Right hindlimb (tissue), 1 donor: ENCODE measurements at regions not wholly inside any gene's neighbourhood (a gene's known extent, or its start where the extent isn't known, plus 50 kb on each side); places are given as distances from the start of the nearest gene placed in this dataset.
A peak's percentile ranks its signal among the peaks of the same experiment; 100 is the strongest.

Experiments
- DNase-seq: peaks from one replicate; pipeline ENCODE4 v3.0.0-alpha.2; 2018

DNA sequence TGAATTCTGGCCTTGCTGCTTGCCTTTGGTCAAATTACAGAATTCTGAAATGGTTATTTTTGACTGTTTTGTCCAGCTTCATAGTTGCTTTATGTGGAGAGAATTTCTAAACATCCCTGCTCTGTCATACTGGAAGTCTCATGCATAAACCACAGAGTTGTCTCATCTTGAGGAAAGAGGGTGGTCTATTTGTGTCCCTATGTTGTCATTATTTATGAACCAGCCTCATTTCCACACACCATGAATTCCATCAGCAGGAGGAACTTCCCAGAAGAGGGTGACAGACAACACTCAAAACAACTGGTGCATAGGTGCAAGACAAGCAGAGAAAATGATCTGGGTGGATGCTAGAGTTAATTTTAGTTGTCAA lies 525.8 kb upstream of the GOT2 start:
- no peak for DNase-seq

DNA sequence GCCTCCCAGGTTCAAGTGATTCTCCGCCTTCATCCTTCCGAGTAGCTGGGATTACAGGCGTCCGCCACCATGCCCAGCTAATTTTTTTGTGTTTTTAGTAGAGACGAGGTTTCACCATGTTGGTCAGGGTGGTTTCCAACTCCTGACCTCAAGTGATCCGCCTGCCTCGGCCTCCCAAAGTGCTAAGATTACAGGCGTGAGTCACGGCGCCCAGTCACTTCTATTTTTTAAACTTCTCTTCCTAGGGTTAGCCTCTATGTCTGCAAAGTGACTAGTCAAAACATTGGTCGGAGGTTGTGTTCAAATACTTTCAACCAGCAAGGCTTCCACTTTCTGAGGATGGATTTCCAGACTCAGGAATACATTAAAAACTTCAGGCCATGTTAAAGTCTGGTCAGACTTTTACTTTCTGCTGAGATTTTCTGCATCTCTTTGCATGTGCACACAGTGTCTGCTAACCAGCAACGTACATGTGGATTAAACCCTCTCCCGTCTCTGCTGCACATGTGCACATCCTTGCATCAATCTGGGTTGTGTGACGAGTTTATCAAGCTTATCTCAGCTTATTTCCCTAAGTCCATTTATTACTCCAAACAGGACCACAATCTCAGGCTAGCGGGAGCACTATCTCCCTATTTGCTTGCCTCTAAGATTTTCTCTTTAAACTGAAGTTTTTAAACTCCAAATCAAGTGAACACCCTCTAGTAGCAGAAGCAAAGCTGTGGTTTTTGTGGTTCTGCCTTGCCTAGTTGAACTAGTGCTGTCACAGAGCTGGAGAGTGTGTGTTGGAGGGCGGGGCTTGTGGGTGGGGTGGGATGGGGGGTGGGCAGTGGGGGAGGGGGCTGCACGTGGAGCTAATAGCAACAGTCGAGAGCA lies 525.2 kb upstream of the GOT2 start:
- no peak for DNase-seq

DNA sequence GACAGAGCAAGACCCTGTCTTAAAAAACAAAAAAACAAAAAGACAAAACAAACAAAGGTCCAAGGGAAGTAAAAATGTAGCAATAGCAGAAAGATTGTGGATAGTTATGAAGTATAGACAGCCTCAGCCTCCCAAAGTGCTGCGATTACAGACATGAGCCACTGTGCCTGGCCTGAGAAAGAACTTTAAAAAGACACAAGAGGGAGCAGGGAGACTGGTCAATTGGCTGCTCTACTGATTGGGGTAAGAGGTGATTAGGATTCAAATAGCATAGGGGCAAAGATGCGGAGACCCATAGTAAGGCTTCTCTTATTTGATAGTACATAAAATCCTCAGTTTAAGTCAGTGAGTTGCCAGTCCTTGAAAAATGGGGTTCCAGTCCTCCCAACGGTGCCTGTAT lies 518.2 kb upstream of the GOT2 start:
- no peak for DNase-seq

DNA sequence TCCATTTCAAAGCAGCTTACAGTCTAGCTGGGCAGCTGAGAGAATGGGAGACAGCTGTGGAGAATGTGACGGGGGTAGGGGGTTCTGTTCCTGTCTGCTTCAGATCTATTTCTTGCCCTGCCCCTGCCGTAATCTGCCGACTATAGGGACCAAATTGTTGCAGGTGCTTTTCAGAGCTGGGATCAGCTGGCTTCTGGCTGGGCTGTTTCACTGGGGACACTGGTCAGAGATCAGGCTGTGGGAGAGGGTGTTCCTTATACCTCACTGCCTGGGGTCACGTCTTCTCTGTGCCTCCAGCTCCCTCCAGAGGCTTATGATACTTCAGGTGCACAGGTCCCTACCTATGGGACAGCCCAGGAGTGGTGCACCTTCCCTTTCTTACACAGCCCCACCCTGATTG lies 514.9 kb upstream of the GOT2 start:
- no peak for DNase-seq

GRCh38 chr16:59242556-59242955 lies 508.4 kb upstream of the GOT2 start:
- DNase-seq, result no peak

DNA sequence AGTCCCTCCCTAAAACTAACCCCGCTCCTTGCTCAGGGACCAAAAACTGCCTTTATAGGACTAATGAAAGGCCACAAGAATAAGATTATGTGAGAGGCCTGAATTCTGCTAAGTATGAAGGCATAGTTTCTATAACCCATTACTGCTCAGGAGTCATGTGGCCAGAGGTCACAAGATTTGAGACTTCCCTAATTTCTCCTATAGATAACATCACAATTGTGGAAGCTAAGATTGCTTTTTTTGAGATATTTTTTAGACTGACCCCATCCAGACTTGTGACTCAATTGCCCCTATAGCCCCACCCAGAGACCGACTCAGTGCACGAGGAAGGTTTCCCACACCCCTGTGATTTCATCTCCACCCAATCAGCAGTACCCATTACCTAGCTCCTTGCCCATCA lies 504.1 kb upstream of the GOT2 start:
- no peak for DNase-seq

GRCh38 chr16:59236804-59237458 lies 502.8 kb upstream of the GOT2 start:
- DNase-seq, result no peak

- no peak for DNase-seq
These were observed 490.3 kb upstream of the GOT2 start for GRCh38 chr16:59224401-59224800.

DNA sequence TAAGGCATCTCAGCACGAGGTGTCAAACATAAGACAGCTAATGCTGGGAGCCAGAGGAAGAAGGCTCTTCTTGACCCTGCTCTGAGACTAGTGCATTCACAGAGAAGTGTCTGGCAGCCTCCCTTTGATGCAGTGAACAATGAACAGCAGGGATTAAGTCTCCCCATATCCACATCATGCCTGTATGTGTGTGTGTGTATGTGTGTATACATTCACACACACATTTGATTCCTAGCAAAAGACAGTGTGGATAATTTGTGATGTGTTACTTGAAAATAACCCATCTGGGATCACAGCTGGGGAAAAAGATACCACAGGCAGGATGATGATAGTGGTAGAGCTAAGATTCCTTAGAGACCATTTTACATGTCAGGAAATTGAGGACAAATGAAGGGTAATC lies 485.9 kb upstream of the GOT2 start:
- no peak for DNase-seq

DNA sequence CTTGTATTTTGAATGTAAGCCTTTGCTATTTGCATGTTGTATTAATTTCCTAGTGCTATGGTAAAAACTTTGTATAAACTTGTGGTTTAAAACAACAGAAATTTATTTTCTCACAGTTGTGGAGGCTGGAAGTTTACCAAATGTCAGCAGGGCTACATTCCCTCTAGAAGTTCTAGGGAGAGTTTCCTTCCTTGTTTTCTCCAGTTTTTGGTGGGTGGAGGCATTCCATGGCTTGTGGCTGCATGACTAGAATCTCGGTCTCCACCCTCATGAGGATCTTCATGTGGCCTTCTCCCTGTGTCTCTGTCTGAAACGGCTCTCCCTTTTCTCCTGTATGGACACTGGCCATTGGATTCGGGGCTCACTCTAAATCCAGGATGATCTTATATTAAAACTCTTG lies 482.2 kb upstream of the GOT2 start:
- no peak for DNase-seq

DNA sequence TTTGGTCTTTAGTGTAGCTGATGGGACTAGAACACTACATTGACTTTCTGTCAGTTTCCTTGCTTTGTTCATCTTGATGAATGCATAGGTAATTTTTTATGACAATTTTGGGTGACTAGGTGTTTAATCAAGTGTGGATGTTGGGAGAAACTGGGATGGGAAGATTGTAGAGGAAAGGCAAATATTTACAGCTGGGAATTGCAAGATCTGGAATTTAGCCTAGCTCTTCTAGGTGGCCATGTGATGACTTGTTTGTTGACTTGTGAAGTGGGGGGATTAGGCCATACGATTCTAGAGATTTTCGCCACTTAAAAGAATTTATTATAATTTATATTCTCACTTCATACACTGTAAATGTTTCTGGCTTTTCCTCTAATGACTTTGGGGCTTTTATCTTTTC lies 480.3 kb upstream of the GOT2 start:
- no peak for DNase-seq

DNA sequence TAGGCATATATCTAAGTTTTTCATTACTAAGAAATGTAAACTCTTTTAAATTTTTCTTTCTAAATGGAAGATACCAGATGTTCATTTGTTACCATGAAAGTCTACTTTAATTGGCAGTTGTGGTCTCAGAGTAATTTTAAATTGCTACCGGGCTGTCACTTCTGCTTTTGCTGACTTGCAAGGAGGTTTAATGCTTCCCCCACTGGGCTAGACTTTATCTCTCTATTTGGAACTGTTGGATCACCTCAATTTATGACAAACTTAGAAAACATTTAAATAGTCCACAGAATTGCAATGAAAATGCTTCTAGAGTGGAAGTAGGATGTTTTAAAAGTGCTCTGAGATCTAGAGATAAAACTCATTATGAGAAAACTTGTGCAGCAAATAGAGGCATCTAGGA lies 479.8 kb upstream of the GOT2 start:
- no peak for DNase-seq

DNA sequence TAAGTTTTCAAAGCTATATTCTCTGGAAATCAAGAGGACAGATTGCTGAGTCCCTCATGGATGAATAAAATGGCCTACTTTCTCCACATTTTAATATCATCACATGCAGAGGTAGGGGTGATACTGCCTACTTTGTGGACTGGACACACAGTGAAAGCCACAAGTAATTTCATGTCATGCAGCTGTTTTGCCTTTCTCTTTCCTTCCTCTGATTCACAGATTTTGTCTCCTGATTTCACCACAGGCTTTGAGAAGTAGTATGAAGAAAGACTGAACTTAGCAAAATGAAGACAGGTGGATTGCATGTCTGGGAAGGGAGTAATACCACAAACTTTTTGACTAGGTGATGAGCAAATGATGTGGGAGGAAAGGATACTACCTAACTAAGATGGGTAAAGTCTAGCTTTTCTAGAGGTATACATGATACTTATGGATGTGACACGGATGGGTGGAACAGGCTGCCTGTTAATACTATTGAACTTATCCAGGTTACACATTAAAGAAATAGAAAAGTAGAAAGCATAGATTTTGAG lies 478.4 kb upstream of the GOT2 start:
- DNase-seq, result no peak

GRCh38 chr16:59210955-59211541 lies 476.9 kb upstream of the GOT2 start:
- DNase-seq, result peak; percentile 25

- DNase-seq, result no peak
These were observed 471.3 kb upstream of the GOT2 start for GRCh38 chr16:59205403-59205802.

DNA sequence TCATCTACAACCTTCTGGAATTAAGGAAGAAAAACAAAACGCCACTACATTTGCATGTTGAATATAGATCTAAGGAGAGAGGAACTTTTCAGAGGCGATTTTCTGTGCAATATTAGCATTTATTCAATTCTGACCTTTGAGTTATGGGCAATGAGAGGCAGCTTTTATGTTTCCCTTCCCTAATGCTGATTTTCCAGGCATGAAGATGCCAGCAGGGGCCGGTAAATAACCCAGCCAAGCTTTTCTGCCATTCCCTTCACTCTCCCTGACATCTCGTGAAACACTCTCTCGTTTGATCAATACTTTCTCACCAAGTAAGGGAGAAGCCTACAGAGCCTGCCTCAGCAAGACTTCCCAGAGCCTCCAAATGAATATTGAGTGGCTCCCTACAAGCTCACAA lies 470.5 kb upstream of the GOT2 start:
- DNase-seq, result no peak

GRCh38 chr16:59202233-59202862 lies 468.2 kb upstream of the GOT2 start:
- DNase-seq, result no peak

- DNase-seq, result no peak
These were observed 467.7 kb upstream of the GOT2 start for GRCh38 chr16:59201821-59202220.

GRCh38 chr16:59201160-59201559 lies 467.0 kb upstream of the GOT2 start:
- DNase-seq, result no peak

DNA sequence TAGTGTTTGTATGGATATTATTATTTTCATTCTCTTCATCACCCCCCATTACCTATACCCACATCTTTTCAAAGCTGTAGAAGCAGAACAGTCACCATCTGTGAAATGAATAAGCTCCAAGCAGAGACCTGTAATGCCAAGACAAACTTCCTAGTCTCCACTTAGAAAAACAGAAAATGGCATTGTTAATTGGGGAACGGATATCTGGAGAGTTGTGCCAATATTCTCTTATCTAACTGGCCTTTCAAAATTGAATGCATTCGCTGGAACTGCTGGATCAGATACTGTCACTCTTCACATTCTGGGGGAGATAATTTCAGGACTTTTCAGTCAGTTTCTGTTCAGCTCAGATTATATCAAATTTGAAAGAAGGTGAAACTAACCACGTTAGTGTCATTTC lies 464.4 kb upstream of the GOT2 start:
- no peak for DNase-seq

DNA sequence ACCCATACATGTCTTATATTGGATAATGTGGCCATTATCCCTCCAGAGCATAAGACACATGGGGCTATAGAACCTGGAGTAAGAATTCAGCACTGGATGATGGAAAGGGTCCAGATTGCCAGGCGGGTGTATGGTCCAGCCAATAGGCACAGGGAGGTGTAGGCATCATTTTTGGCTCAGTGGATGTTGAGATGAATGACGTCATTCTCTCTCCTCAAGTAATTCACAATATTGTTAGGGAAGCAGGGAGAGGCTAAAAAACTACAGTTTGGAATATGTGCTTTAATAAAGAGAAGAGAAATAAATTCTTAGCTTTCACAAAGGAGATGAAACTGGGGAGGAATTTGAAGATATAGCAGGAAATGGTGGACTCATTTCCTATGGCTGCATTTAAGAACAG lies 461.1 kb upstream of the GOT2 start:
- DNase-seq, result no peak

- no peak for DNase-seq
These were observed 459.5 kb upstream of the GOT2 start for GRCh38 chr16:59193637-59194036.

GRCh38 chr16:59192551-59193199 lies 458.6 kb upstream of the GOT2 start:
- no peak for DNase-seq
